ENCODE measurements at regions not wholly inside any gene's neighbourhood (a gene's known extent, or its start where the extent isn't known, plus 50 kb on each side); places are given as distances from the start of the nearest gene placed in this dataset.

DNA sequence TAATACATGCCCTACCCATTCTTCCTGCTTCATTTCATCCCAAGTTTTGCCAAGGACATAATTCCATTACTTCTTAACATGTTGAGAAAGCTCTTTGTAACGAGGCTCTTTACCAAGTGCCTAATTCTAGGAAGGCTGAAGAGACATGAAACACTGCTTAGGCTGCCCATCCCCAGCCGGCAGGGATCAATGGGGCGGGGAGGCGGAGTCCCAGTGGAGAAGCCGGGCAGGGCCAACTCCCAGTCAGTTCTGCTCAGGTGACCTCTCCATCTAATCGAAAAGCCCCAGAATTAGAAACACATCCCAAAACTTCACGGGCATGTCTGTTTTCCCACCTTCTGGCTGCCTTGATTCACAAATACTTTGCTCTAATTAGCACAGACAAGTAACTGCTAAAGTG lies 89.5 kb upstream of the LYZL1 start:
- TF ChIP-seq, protein P1, sequence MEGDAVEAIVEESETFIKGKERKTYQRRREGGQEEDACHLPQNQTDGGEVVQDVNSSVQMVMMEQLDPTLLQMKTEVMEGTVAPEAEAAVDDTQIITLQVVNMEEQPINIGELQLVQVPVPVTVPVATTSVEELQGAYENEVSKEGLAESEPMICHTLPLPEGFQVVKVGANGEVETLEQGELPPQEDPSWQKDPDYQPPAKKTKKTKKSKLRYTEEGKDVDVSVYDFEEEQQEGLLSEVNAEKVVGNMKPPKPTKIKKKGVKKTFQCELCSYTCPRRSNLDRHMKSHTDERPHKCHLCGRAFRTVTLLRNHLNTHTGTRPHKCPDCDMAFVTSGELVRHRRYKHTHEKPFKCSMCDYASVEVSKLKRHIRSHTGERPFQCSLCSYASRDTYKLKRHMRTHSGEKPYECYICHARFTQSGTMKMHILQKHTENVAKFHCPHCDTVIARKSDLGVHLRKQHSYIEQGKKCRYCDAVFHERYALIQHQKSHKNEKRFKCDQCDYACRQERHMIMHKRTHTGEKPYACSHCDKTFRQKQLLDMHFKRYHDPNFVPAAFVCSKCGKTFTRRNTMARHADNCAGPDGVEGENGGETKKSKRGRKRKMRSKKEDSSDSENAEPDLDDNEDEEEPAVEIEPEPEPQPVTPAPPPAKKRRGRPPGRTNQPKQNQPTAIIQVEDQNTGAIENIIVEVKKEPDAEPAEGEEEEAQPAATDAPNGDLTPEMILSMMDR (IDR thresholded peaks at IDR 0.05), result no peak
- no peak for TF ChIP-seq POLR2A (IDR thresholded peaks at IDR 0.05)
